ENCODE measurements at regions not wholly inside any gene's neighbourhood (a gene's known extent, or its start where the extent isn't known, plus 50 kb on each side); places are given as distances from the start of the nearest gene placed in this dataset.

DNA sequence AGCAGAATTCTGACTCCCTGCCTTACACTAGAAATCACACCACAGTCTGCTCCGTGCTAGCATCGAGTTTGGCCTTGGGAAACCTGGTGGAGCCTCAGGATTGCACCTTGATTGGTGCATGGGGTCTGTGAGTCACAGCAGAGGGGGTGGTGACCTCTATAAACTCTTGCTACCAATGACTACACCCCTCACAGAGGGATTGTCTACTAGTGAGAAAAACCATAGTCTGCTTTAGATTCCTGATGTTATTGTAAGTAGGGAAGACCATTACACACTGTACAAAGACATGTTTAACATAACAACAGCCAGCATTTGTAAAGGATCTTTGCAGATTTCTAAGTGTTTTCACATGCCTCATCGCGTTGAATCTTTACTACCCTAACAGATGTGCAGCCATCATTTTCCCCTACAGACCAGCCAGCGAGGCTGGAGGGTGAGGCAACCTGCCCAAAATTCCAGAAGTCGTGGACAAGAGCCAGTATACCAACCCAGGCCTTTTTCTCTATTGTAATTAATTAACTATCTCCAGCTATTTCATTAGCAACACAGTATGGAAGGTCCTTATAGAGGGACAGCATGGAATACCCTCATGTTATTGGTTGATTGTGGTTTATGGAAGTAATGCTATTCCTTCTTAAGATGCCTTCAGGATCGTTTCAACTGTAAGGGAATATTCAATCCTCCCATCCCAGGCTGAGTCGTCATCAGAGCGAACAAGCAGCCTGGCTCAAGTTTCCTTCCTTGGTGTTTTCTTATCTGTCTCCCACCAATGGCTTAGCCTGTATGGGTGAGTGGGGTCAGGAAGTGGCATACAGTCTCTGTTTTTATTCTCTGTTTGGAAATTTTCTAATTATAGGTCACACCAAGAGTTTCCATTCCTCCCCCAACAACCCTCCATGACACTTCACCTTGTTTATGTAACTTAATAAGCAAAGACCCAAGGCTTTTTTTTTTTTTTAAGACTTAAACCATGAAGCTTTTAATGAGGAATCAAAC is 55.9 kb upstream of the KDR start:
- Mint-ChIP-seq H3K27ac (ENCODE audit: unreplicated experiment) (peak overlapping the region; percentile 10), H3K4me3 (no peak overlapping the region), H3K4me1 (peaks cover 37% of the 10 kb centered on the region), H3K27me3 (ENCODE audit: low read depth) (no peaks in the 10 kb centered on the region), H3K36me3 (ENCODE audit: low read depth) (no peaks in the 10 kb centered on the region), H3K9me3 (peaks cover 4% of the 10 kb centered on the region)
- no peak for DNase-seq (ENCODE audit: low read depth, low spot score)
- TF ChIP-seq CTCF (conservative IDR thresholded peaks at IDR 0.05), result no peak

- H3K27me3 Mint-ChIP-seq (ENCODE audit: low read depth), result no peaks in the 10 kb centered on the region
- no peak overlapping the region for H3K27ac Mint-ChIP-seq (ENCODE audit: unreplicated experiment)
- no peak for DNase-seq (ENCODE audit: low read depth, low spot score)
- peaks cover 4% of the 10 kb centered on the region for H3K9me3 Mint-ChIP-seq
- H3K36me3 Mint-ChIP-seq (ENCODE audit: low read depth), result no peaks in the 10 kb centered on the region
- no peak for TF ChIP-seq CTCF (conservative IDR thresholded peaks at IDR 0.05)
- H3K4me3 Mint-ChIP-seq, result no peak overlapping the region
- H3K4me1 Mint-ChIP-seq, result peaks cover 58% of the 10 kb centered on the region
Observed at GRCh38 chr4:55183926-55184599, 58.7 kb upstream of the KDR start.

DNA sequence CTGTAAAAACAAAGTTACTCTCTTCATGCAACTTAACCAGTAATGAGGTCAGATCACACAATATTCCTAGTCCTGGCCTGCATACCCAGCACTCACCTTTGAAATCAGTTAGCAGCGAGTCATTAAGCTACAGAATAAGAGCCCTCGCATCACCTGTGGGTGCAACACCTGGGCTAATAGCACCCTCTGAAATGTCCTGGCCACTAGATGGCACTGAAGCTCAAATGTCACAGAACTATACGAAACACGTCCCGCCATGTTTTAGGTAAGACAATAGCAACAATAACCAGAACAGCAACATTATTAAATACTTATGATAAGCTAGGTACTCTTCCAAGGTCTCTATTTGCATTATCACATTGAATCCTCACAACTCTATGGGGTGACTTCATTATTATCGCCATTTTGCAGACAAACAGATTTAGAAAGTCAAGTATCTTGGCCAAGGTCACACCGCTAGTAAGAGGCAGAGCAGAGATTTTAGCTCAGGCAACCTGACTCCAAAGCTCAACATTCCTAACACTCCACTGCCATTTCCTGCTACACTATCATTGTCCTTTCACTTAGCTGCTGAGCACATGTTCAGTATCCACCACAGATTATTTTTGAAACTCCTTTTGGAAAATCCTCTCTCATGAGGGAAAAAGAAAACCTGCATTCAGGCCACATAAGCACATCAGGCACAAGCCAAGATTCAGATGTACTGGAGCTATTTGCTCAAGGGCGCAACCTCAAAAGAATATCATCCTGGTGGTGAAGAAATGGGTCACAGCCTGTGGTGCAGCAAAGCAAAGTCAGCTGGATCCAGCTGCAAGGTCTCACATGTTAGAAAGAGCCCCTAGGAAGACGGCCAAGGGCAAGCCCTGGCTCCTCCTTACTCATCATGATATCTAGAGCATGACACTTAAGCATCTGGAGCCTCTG is 59.5 kb upstream of the KDR start:
- H3K4me1 Mint-ChIP-seq, result peaks cover 58% of the 10 kb centered on the region
- peak; percentile 51 for TF ChIP-seq CTCF (conservative IDR thresholded peaks at IDR 0.05)
- no peak overlapping the region for H3K27ac Mint-ChIP-seq (ENCODE audit: unreplicated experiment)
- H3K4me3 Mint-ChIP-seq, result no peak overlapping the region
- no peaks in the 10 kb centered on the region for H3K36me3 Mint-ChIP-seq (ENCODE audit: low read depth)
- peaks cover 4% of the 10 kb centered on the region for H3K9me3 Mint-ChIP-seq
- no peaks in the 10 kb centered on the region for H3K27me3 Mint-ChIP-seq (ENCODE audit: low read depth)
- DNase-seq (ENCODE audit: low read depth, low spot score), result no peak

- Mint-ChIP-seq H3K27me3 (ENCODE audit: low read depth) (no peaks in the 10 kb centered on the region), H3K4me1 (peaks cover 52% of the 10 kb centered on the region), H3K27ac (ENCODE audit: unreplicated experiment) (no peak overlapping the region), H3K36me3 (ENCODE audit: low read depth) (peaks cover 7% of the 10 kb centered on the region), H3K4me3 (no peak overlapping the region), H3K9me3 (peaks cover 8% of the 10 kb centered on the region)
- TF ChIP-seq CTCF (conservative IDR thresholded peaks at IDR 0.05), result peak; percentile 41
- DNase-seq (ENCODE audit: low read depth, low spot score), result no peak
Observed at GRCh38 chr4:55186123-55186522, 60.7 kb upstream of the KDR start.

GRCh38 chr4:55186700-55187099 is 61.3 kb upstream of the KDR start:
- no peaks in the 10 kb centered on the region for H3K27me3 Mint-ChIP-seq (ENCODE audit: low read depth)
- TF ChIP-seq CTCF (conservative IDR thresholded peaks at IDR 0.05), result no peak
- no peak overlapping the region for H3K27ac Mint-ChIP-seq (ENCODE audit: unreplicated experiment)
- H3K4me1 Mint-ChIP-seq, result peaks cover 47% of the 10 kb centered on the region
- H3K4me3 Mint-ChIP-seq, result peak overlapping the region; percentile 10
- H3K36me3 Mint-ChIP-seq (ENCODE audit: low read depth), result peaks cover 10% of the 10 kb centered on the region
- peaks cover 11% of the 10 kb centered on the region for H3K9me3 Mint-ChIP-seq
- no peak for DNase-seq (ENCODE audit: low read depth, low spot score)

Data from neural crest cell (in vitro differentiated cells).